K562 (cell line): ENCODE measurements at regions not wholly inside any gene's neighbourhood (a gene's known extent, or its start where the extent isn't known, plus 50 kb on each side); places are given as distances from the start of the nearest gene placed in this dataset.

Experiments used
- ATAC-seq: fragments of 200-7000 bp; cut with Tn5 transposase; 3 replicates; pipeline ENCODE4 v1.9.1; 2020; ENCODE audit warnings: moderate library complexity
- BruUV-seq: library from RNA; stranded (reverse); fragments of 400-500 nt; replicated peaks from 2 replicates; lab custom pipeline; 2021; lab: Mats Ljungman, UMichigan
- CTCF ChIA-PET: fragments of 300-600 bp; formaldehyde crosslinking; extraction: SDS; loops from one replicate; lab custom pipeline; 2021; ENCODE audit warnings: low intra/inter-chr PET ratio; lab: Yijun Ruan, JAX
- POLR2A ChIA-PET: fragments of 300-600, 350-650 bp; sonication (Branson Sonifier 250); formaldehyde crosslinking; extraction: SDS; loops from one replicate; lab custom pipeline; 2021; ENCODE audit warnings: antibody characterized with exemption, inconsistent platforms; lab: Yijun Ruan, JAX
- DNase-seq, 4 experiments: peaks; one replicate each; pipeline versions ENCODE4 v3.0.0 to v3.0.0-alpha.2; 2011 to 2018; ENCODE audit warnings: low spot score in 3 of 4, mixed read lengths in 3 of 4; ENCODE audit errors: extremely low read depth in 1 of 4
- FAIRE-seq: peaks from 2 replicates; lab custom pipeline; 2011; peaks lifted over from hg19 to GRCh38; lab: Jason Lieb, UNC
- H2AFZ ChIP-seq: 2 replicates; pipeline ENCODE4 v1.6.0; 2011; ENCODE audit warnings: low read depth, low read length, control low read depth, inconsistent platforms
- H3K27ac ChIP-seq: fragments of 200-600 bp; 3 replicates; pipeline ENCODE4 v1.8.0; 2011; ENCODE audit warnings: low read depth, mild to moderate bottlenecking, control low read depth, inconsistent platforms, low read length, moderate library complexity, mixed read lengths; ENCODE audit errors: extremely low read depth
- H3K27me3 ChIP-seq, 2 experiments: fragments of 300-600 bp in 1 of 2; 2 replicates in 1 of 2; 3 replicates in 1 of 2; pipeline versions ENCODE4 v1.6.0 to v1.8.0; 2011; ENCODE audit warnings: inconsistent platforms in 2 of 2, low read length in 2 of 2, mild to moderate bottlenecking in 1 of 2, mixed read lengths in 1 of 2, moderate library complexity in 1 of 2; ENCODE audit not compliant: control insufficient read depth in 2 of 2, insufficient read depth in 2 of 2
- H3K36me3 ChIP-seq: fragments of 300-600 bp; 3 replicates; pipeline ENCODE4 v1.8.0; 2011; ENCODE audit warnings: mild to moderate bottlenecking, low read length, inconsistent platforms; ENCODE audit not compliant: control insufficient read depth, insufficient read depth
- H3K4me1 ChIP-seq, 2 experiments: fragments of 200-600 bp in 1 of 2; replicated peaks in 1 of 2; 2 replicates in 1 of 2; 3 replicates in 1 of 2; pipeline versions ENCODE4 v1.5.1 to v1.8.0; 2011; ENCODE audit warnings: inconsistent platforms in 2 of 2, low read length in 2 of 2, mild to moderate bottlenecking in 1 of 2, mixed read lengths in 1 of 2, moderate library complexity in 1 of 2; ENCODE audit not compliant: control insufficient read depth in 2 of 2, insufficient read depth in 2 of 2
- H3K4me2 ChIP-seq: 2 replicates; pipeline ENCODE4 v1.6.1; 2011; ENCODE audit warnings: low read length, control low read depth, inconsistent platforms, mixed read lengths; ENCODE audit not compliant: insufficient read depth
- H3K4me3 ChIP-seq: fragments of 200-600 bp; sonication (generic), shearing (Covaris generic); 2 replicates; pipeline ENCODE4 v1.5.1; 2016; ENCODE audit warnings: control low read depth, inconsistent platforms
- H3K79me2 ChIP-seq: fragments of 200-600 bp; 3 replicates; pipeline ENCODE4 v1.8.0; 2011; ENCODE audit warnings: low read length, inconsistent platforms; ENCODE audit not compliant: control insufficient read depth, insufficient read depth
- H3K9ac ChIP-seq, 2 experiments: 2 replicates each; pipeline versions ENCODE4 v1.6.0 to v1.6.1; 2011; ENCODE audit warnings: low read depth in 2 of 2, low read length in 2 of 2, control low read depth in 1 of 2, inconsistent platforms in 1 of 2, mild to moderate bottlenecking in 1 of 2, mixed read lengths in 1 of 2; ENCODE audit not compliant: insufficient read depth in 1 of 2
- H3K9me1 ChIP-seq: one replicate; pipeline ENCODE4 v1.6.0; 2011; ENCODE audit warnings: inconsistent platforms, mild to moderate bottlenecking, low read length, moderate library complexity; ENCODE audit not compliant: control insufficient read depth, insufficient read depth
- H3K9me3 ChIP-seq: replicated peaks from 2 replicates; pipeline ENCODE4 v1.5.1; 2011; ENCODE audit warnings: low read depth, low read length, inconsistent platforms; ENCODE audit not compliant: control insufficient read depth, insufficient read depth
- H4K20me1 ChIP-seq: replicated peaks from 2 replicates; pipeline ENCODE4 v1.6.1; 2011; ENCODE audit warnings: low read length, inconsistent platforms, mixed read lengths; ENCODE audit not compliant: control insufficient read depth, insufficient read depth
- MECOM ChIP-seq: fragments of 250-450 bp; sonication (Bioruptor Pico); IDR thresholded peaks from 2 replicates; pipeline ENCODE4 v1.8.0; 2022; ENCODE audit warnings: inconsistent platforms
- MEIS2 ChIP-seq: fragments of 450-650 bp; IDR thresholded peaks from 2 replicates; pipeline ENCODE4 v1.6.1; 2014; ENCODE audit warnings: mild to moderate bottlenecking; ENCODE audit not compliant: partially characterized antibody
- SIN3A ChIP-seq, 2 experiments: fragments of 150-350 bp in 1 of 2; IDR thresholded peaks; 2 replicates each; pipeline ENCODE4 v1.6.1; 2011 to 2016; ENCODE audit warnings: borderline replicate concordance in 2 of 2, low read depth in 2 of 2, low read length in 2 of 2, mild to moderate bottlenecking in 2 of 2, moderate library complexity in 2 of 2; ENCODE audit not compliant: control insufficient read depth in 1 of 2
- STAT6 ChIP-seq: sonication (generic); formaldehyde crosslinking; IDR thresholded peaks from 2 replicates; pipeline ENCODE4 v1.8.1; 2023; ENCODE audit warnings: mild to moderate bottlenecking, missing genetic modification reagents
- TSHZ1 ChIP-seq: fragments of 250-450 bp; sonication (Bioruptor Pico); IDR thresholded peaks from 2 replicates; pipeline ENCODE4 v1.4.0; 2020; ENCODE audit warnings: mild to moderate bottlenecking, moderate library complexity
- ZC3H8 ChIP-seq: fragments of 450-650 bp; IDR thresholded peaks from 2 replicates; pipeline ENCODE4 v1.6.1; 2017
- WGBS: fragments of 100-300 bp; shearing (Covaris generic); methylation state at CpG from one replicate; pipeline ENCODE4 v1.1.6; 2016; ENCODE audit warnings: low coverage, mixed read lengths; ENCODE audit not compliant: insufficient coverage; ENCODE audit errors: missing lambda C conversion rate; 5-methylcytosine and 5-hydroxymethylcytosine counted together
- in situ Hi-C: fragments of 300-500 bp; cut with MboI; formaldehyde crosslinking; loops from 4 replicates; pipeline ENCODE4 v1.15.0; 2018; ENCODE audit warnings: inconsistent platforms, mixed read lengths
- intact Hi-C: fragments of 100-400 bp; cut with micrococcal nuclease; formaldehyde crosslinking; loops from 2 replicates; pipeline ENCODE4 v1.14.2; 2022
- TF ChIP-seq, protein P1 (sequence below): fragments of 450-650 bp; IDR thresholded peaks from 2 replicates; pipeline ENCODE4 v1.6.1; 2016; ENCODE audit warnings: antibody characterized with exemption

GRCh38 chr7:149625947-149626392 lies 128.4 kb upstream of the ZNF746 start:
- 55% methylated on average over 7 of the region's 7 CpGs for WGBS
- no peak for ATAC-seq
- Histone ChIP-seq H3K4me2 (peak overlapping the region; percentile 25), H3K27me3 (peaks cover 4 to 10% of the 10 kb centered on the region in 2 experiments; a peak in 3 of 5 replicates), H3K79me2 (peaks cover 30% of the 10 kb centered on the region), H3K9me3 (no peaks in the 10 kb centered on the region), H2AFZ (peak overlapping the region; percentile 95), H3K36me3 (peaks cover 19% of the 10 kb centered on the region; the same call in 2 of the 3 replicates), H3K27ac (no peak overlapping the region), H3K4me1 (peaks cover 20 to 22% of the 10 kb centered on the region in 2 experiments), H4K20me1 (peaks cover 17% of the 10 kb centered on the region), H3K4me3 (no peak overlapping the region), H3K9ac (no peak overlapping the region), H3K9me1 (peaks cover 10% of the 10 kb centered on the region)
- BruUV-seq, result no TSS peak
- POLR2A ChIA-PET, result interaction anchor here (0.5 to 1.6 kb wide), 9 partner anchors 8 to 264 kb away, joined by 3 to 5 read pairs (median 3); partner anchors contain the start of gene ZNF862
- in situ Hi-C loops (no loop called here), intact Hi-C loops (loop anchor here (10.0 kb wide), 1 partner anchor 201 kb away; no protein-coding TSS in a partner anchor)
- TF ChIP-seq ZC3H8 (no peak), MECOM (CRISPR knock-in tag) (no peak), SIN3A (IDR thresholded peaks at IDR 0.05; ENCODE audit: borderline replicate concordance in 2 of 2, control insufficient read depth in 1 of 2, low read depth in 2 of 2, low read length in 2 of 2) (no peak), MEIS2 (no peak), STAT6 (CRISPR knock-in tag) (peak; percentile 22; the same call in 1 of the 2 replicates), TSHZ1 (CRISPR knock-in tag) (no peak)
- TF ChIP-seq, protein P1, sequence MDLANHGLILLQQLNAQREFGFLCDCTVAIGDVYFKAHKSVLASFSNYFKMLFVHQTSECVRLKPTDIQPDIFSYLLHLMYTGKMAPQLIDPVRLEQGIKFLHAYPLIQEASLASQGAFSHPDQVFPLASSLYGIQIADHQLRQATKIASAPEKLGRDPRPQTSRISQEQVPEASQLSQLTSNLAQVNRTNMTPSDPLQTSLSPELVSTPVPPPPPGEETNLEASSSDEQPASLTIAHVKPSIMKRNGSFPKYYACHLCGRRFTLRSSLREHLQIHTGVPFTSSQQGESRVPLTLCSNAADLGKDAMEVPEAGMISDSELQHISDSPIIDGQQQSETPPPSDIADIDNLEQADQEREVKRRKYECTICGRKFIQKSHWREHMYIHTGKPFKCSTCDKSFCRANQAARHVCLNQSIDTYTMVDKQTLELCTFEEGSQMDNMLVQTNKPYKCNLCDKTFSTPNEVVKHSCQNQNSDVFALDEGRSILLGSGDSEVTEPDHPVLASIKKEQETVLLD, result no peak
- CTCF ChIA-PET, result interaction anchor here (0.6 to 2.4 kb wide), 5 partner anchors 70 to 316 kb away, joined by 3 to 9 read pairs (median 3); no protein-coding TSS in a partner anchor
- no peak for DNase-seq
- FAIRE-seq, result no peak
